IPS-20b (cell line): ENCODE measurements at regions not wholly inside any gene's neighbourhood (a gene's known extent, or its start where the extent isn't known, plus 50 kb on each side); places are given as distances from the start of the nearest gene placed in this dataset.

Source experiments
- H3K27ac ChIP-seq: one replicate; pipeline ENCODE4 v1.5.1; 2013; ENCODE audit warnings: low read length
- H3K27me3 ChIP-seq: 2 replicates; pipeline ENCODE4 v1.6.1; 2013; ENCODE audit warnings: mild to moderate bottlenecking, low read length, inconsistent platforms; ENCODE audit not compliant: insufficient read depth
- H3K36me3 ChIP-seq: 2 replicates; pipeline ENCODE4 v1.6.1; 2013; ENCODE audit warnings: low read depth, mild to moderate bottlenecking, inconsistent platforms, low read length, moderate library complexity; ENCODE audit not compliant: insufficient read depth
- H3K4me1 ChIP-seq: 2 replicates; pipeline ENCODE4 v1.6.1; 2013; ENCODE audit warnings: mild to moderate bottlenecking, control low read depth, inconsistent platforms, low read length, moderate library complexity; ENCODE audit not compliant: insufficient read depth
- H3K4me3 ChIP-seq: 2 replicates; pipeline ENCODE4 v1.5.1; 2013; ENCODE audit warnings: mild to moderate bottlenecking, low read length, inconsistent platforms
- H3K9ac ChIP-seq: 2 replicates; pipeline ENCODE4 v1.6.1; 2013; ENCODE audit warnings: low read depth, mild to moderate bottlenecking, inconsistent platforms, low read length, moderate library complexity
- H3K9me3 ChIP-seq: 2 replicates; pipeline ENCODE4 v1.6.1; 2013; ENCODE audit warnings: mild to moderate bottlenecking, low read depth, low read length, inconsistent platforms; ENCODE audit not compliant: insufficient read depth

GRCh38 chr22:22414266-22414665 lies 94.3 kb downstream of the ZNF280B start:
- Histone ChIP-seq H3K27ac (no peak overlapping the region), H3K9ac (no peak overlapping the region), H3K36me3 (no peaks in the 10 kb centered on the region), H3K4me3 (no peak overlapping the region), H3K9me3 (0 out of 2 replicates have a peak, but pooled peaks cover 7% of the 10 kb centered on the region), H3K27me3 (peaks cover 100% of the 10 kb centered on the region), H3K4me1 (no peaks in the 10 kb centered on the region)

- H3K9me3 ChIP-seq: 0 out of 2 replicates have a peak, but pooled peaks cover 6% of the 10 kb centered on the region
- H3K4me1 ChIP-seq: no peaks in the 10 kb centered on the region
- no peak overlapping the region for H3K27ac ChIP-seq
- peaks cover 100% of the 10 kb centered on the region for H3K27me3 ChIP-seq
- no peak overlapping the region for H3K4me3 ChIP-seq
- H3K9ac ChIP-seq: no peak overlapping the region
- H3K36me3 ChIP-seq: no peaks in the 10 kb centered on the region
Observed at GRCh38 chr22:22417495-22418162, 90.9 kb downstream of the ZNF280B start.

GRCh38 chr22:22418163-22418549 lies 90.4 kb downstream of the ZNF280B start:
- no peaks in the 10 kb centered on the region for H3K36me3 ChIP-seq
- no peak overlapping the region for H3K27ac ChIP-seq
- H3K4me3 ChIP-seq: no peak overlapping the region
- peaks cover 100% of the 10 kb centered on the region for H3K27me3 ChIP-seq
- H3K9me3 ChIP-seq: 0 out of 2 replicates have a peak, but pooled peaks cover under 1% of the 10 kb centered on the region
- H3K9ac ChIP-seq: no peak overlapping the region
- no peaks in the 10 kb centered on the region for H3K4me1 ChIP-seq

GRCh38 chr22:22418957-22419356 lies 89.6 kb downstream of the ZNF280B start:
- no peaks in the 10 kb centered on the region for H3K36me3 ChIP-seq
- no peak overlapping the region for H3K27ac ChIP-seq
- no peaks in the 10 kb centered on the region for H3K9me3 ChIP-seq
- peaks cover 100% of the 10 kb centered on the region for H3K27me3 ChIP-seq
- H3K4me1 ChIP-seq: no peaks in the 10 kb centered on the region
- no peak overlapping the region for H3K9ac ChIP-seq
- H3K4me3 ChIP-seq: no peak overlapping the region

GRCh38 chr22:22420580-22420979 lies 88.0 kb downstream of the ZNF280B start:
- Histone ChIP-seq H3K9me3 (no peaks in the 10 kb centered on the region), H3K4me1 (no peaks in the 10 kb centered on the region), H3K4me3 (no peak overlapping the region), H3K27ac (no peak overlapping the region), H3K9ac (no peak overlapping the region), H3K36me3 (no peaks in the 10 kb centered on the region), H3K27me3 (peaks cover 100% of the 10 kb centered on the region)

- H3K36me3 ChIP-seq: no peaks in the 10 kb centered on the region
- H3K4me1 ChIP-seq: no peaks in the 10 kb centered on the region
- no peaks in the 10 kb centered on the region for H3K9me3 ChIP-seq
- H3K9ac ChIP-seq: no peak overlapping the region
- H3K27ac ChIP-seq: no peak overlapping the region
- H3K4me3 ChIP-seq: no peak overlapping the region
- H3K27me3 ChIP-seq: peaks cover 100% of the 10 kb centered on the region
Observed at GRCh38 chr22:22421392-22421791, 87.2 kb downstream of the ZNF280B start.

GRCh38 chr22:22422629-22423112 lies 85.9 kb downstream of the ZNF280B start:
- Histone ChIP-seq H3K36me3 (no peaks in the 10 kb centered on the region), H3K4me1 (no peaks in the 10 kb centered on the region), H3K27me3 (peaks cover 100% of the 10 kb centered on the region), H3K27ac (no peak overlapping the region), H3K4me3 (no peak overlapping the region), H3K9me3 (no peaks in the 10 kb centered on the region), H3K9ac (no peak overlapping the region)

GRCh38 chr22:22423681-22424080 lies 84.9 kb downstream of the ZNF280B start:
- Histone ChIP-seq H3K27ac (no peak overlapping the region), H3K9me3 (no peaks in the 10 kb centered on the region), H3K27me3 (peaks cover 100% of the 10 kb centered on the region), H3K36me3 (no peaks in the 10 kb centered on the region), H3K9ac (no peak overlapping the region), H3K4me1 (no peaks in the 10 kb centered on the region), H3K4me3 (no peak overlapping the region)

GRCh38 chr22:22424210-22424800 lies 84.2 kb downstream of the ZNF280B start:
- Histone ChIP-seq H3K36me3 (no peaks in the 10 kb centered on the region), H3K4me3 (no peak overlapping the region), H3K4me1 (no peaks in the 10 kb centered on the region), H3K9ac (no peak overlapping the region), H3K27me3 (peaks cover 100% of the 10 kb centered on the region), H3K9me3 (no peaks in the 10 kb centered on the region), H3K27ac (no peak overlapping the region)

GRCh38 chr22:22424956-22425355 lies 83.6 kb downstream of the ZNF280B start:
- H3K4me3 ChIP-seq: no peak overlapping the region
- no peaks in the 10 kb centered on the region for H3K4me1 ChIP-seq
- H3K27me3 ChIP-seq: peaks cover 100% of the 10 kb centered on the region
- H3K9ac ChIP-seq: no peak overlapping the region
- H3K9me3 ChIP-seq: no peaks in the 10 kb centered on the region
- no peaks in the 10 kb centered on the region for H3K36me3 ChIP-seq
- H3K27ac ChIP-seq: no peak overlapping the region

GRCh38 chr22:22425356-22425755 lies 83.2 kb downstream of the ZNF280B start:
- H3K9me3 ChIP-seq: no peaks in the 10 kb centered on the region
- H3K9ac ChIP-seq: no peak overlapping the region
- no peak overlapping the region for H3K27ac ChIP-seq
- H3K36me3 ChIP-seq: no peaks in the 10 kb centered on the region
- H3K27me3 ChIP-seq: peaks cover 100% of the 10 kb centered on the region
- H3K4me3 ChIP-seq: no peak overlapping the region
- H3K4me1 ChIP-seq: no peaks in the 10 kb centered on the region
